Skeletal muscle tissue (tissue), 3 donors: ENCODE measurements at regions not wholly inside any gene's neighbourhood (a gene's known extent, or its start where the extent isn't known, plus 50 kb on each side); places are given as distances from the start of the nearest gene placed in this dataset.

Experiments
- H3K27ac ChIP-seq: one replicate; pipeline ENCODE4 v1.7.0; 2013; ENCODE audit warnings: mild to moderate bottlenecking, low read depth, low read length, inconsistent platforms
- H3K27me3 ChIP-seq, 3 donors: one replicate each; pipeline ENCODE4 v1.7.0; 2013; ENCODE audit warnings: low read length in 3 of 3; ENCODE audit not compliant: control insufficient read depth in 3 of 3, insufficient read depth in 3 of 3
- H3K36me3 ChIP-seq, 3 donors: one replicate each; pipeline ENCODE4 v1.7.0; 2013; ENCODE audit warnings: low read length in 3 of 3; ENCODE audit not compliant: control insufficient read depth in 3 of 3, insufficient read depth in 3 of 3
- H3K4me1 ChIP-seq, 3 donors: one replicate each; pipeline ENCODE4 v1.7.0; 2013; ENCODE audit warnings: low read length in 3 of 3, mild to moderate bottlenecking in 3 of 3; ENCODE audit not compliant: control insufficient read depth in 3 of 3, insufficient read depth in 3 of 3
- H3K4me3 ChIP-seq, 3 donors: one replicate each; pipeline ENCODE4 v1.7.0; 2013; ENCODE audit warnings: low read length in 3 of 3
- H3K9ac ChIP-seq, 3 donors: one replicate each; pipeline ENCODE4 v1.7.0; 2013; ENCODE audit warnings: low read length in 3 of 3, mild to moderate bottlenecking in 3 of 3, moderate library complexity in 2 of 3, low read depth in 1 of 3
- H3K9me3 ChIP-seq, 3 donors: one replicate each; pipeline ENCODE4 v1.7.0; 2013; ENCODE audit warnings: low read length in 3 of 3; ENCODE audit not compliant: control insufficient read depth in 3 of 3
- donor health status: Osteomylitis.

- Histone ChIP-seq H3K27ac (no peak overlapping the region), H3K4me3 (no peak overlapping the region), H3K4me1 (no peaks in the 10 kb centered on the region), H3K27me3 (peaks cover 0 to 6% (median 0%) of the 10 kb centered on the region in 3 donors), H3K36me3 (no peaks in the 10 kb centered on the region), H3K9ac (no peak overlapping the region), H3K9me3 (no peaks in the 10 kb centered on the region)
Measured at GRCh38 chr11:129620237-129621104, 195.2 kb upstream of the TMEM45B start.

GRCh38 chr11:129625930-129626329, 189.7 kb upstream of the TMEM45B start:
- no peaks in the 10 kb centered on the region for H3K27me3 ChIP-seq
- H3K9ac ChIP-seq: no peak overlapping the region
- no peak overlapping the region for H3K27ac ChIP-seq
- H3K36me3 ChIP-seq: no peaks in the 10 kb centered on the region
- no peak overlapping the region for H3K4me3 ChIP-seq
- no peaks in the 10 kb centered on the region for H3K9me3 ChIP-seq
- no peaks in the 10 kb centered on the region for H3K4me1 ChIP-seq

- H3K4me3 ChIP-seq: no peak overlapping the region
Measured at GRCh38 chr11:129631201-129631600, 184.4 kb upstream of the TMEM45B start.

GRCh38 chr11:129636926-129637325, 178.7 kb upstream of the TMEM45B start:
- no peak overlapping the region for H3K4me3 ChIP-seq
- H3K27ac ChIP-seq: no peak overlapping the region
- no peak overlapping the region for H3K9ac ChIP-seq
- H3K9me3 ChIP-seq: no peaks in the 10 kb centered on the region
- no peaks in the 10 kb centered on the region for H3K27me3 ChIP-seq
- H3K4me1 ChIP-seq: no peaks in the 10 kb centered on the region
- H3K36me3 ChIP-seq: no peaks in the 10 kb centered on the region

More at GRCh38 chr11:129631201-129631600, 184.4 kb upstream of the TMEM45B start:
- no peaks in the 10 kb centered on the region for H3K36me3 ChIP-seq
- H3K4me1 ChIP-seq: no peaks in the 10 kb centered on the region
- H3K27ac ChIP-seq: no peak overlapping the region
- no peak overlapping the region for H3K9ac ChIP-seq
- H3K9me3 ChIP-seq: no peaks in the 10 kb centered on the region
- no peaks in the 10 kb centered on the region for H3K27me3 ChIP-seq

GRCh38 chr11:129637473-129637872, 178.2 kb upstream of the TMEM45B start:
- Histone ChIP-seq H3K27ac (no peak overlapping the region), H3K4me3 (no peak overlapping the region), H3K27me3 (no peaks in the 10 kb centered on the region), H3K36me3 (no peaks in the 10 kb centered on the region), H3K9me3 (no peaks in the 10 kb centered on the region), H3K9ac (no peak overlapping the region), H3K4me1 (no peaks in the 10 kb centered on the region)

- no peaks in the 10 kb centered on the region for H3K27me3 ChIP-seq
- H3K9ac ChIP-seq: no peak overlapping the region
- no peaks in the 10 kb centered on the region for H3K36me3 ChIP-seq
Measured at GRCh38 chr11:129637983-129638776, 177.5 kb upstream of the TMEM45B start.

GRCh38 chr11:129639300-129639699, 176.3 kb upstream of the TMEM45B start:
- no peak overlapping the region for H3K27ac ChIP-seq
- no peak overlapping the region for H3K4me3 ChIP-seq
- H3K4me1 ChIP-seq: no peaks in the 10 kb centered on the region

More at GRCh38 chr11:129637983-129638776, 177.5 kb upstream of the TMEM45B start:
- no peaks in the 10 kb centered on the region for H3K4me1 ChIP-seq
- peaks cover 0 to 2% (median 0%) of the 10 kb centered on the region in 3 donors for H3K9me3 ChIP-seq
- no peak overlapping the region for H3K4me3 ChIP-seq
- H3K27ac ChIP-seq: no peak overlapping the region

GRCh38 chr11:129640671-129641070, 175.0 kb upstream of the TMEM45B start:
- no peak overlapping the region for H3K27ac ChIP-seq
- H3K4me3 ChIP-seq: no peak overlapping the region
- H3K4me1 ChIP-seq: no peaks in the 10 kb centered on the region
- no peaks in the 10 kb centered on the region for H3K36me3 ChIP-seq
- H3K9me3 ChIP-seq: peaks cover 0 to 3% (median 0%) of the 10 kb centered on the region in 3 donors
- H3K27me3 ChIP-seq: no peaks in the 10 kb centered on the region
- no peak overlapping the region for H3K9ac ChIP-seq

More at GRCh38 chr11:129639300-129639699, 176.3 kb upstream of the TMEM45B start:
- Histone ChIP-seq H3K9me3 (peaks cover 0 to 3% (median 0%) of the 10 kb centered on the region in 3 donors), H3K9ac (no peak overlapping the region), H3K27me3 (no peaks in the 10 kb centered on the region), H3K36me3 (no peaks in the 10 kb centered on the region)

GRCh38 chr11:129643031-129643721, 172.5 kb upstream of the TMEM45B start:
- Histone ChIP-seq H3K9me3 (peaks cover 0 to 3% (median 0%) of the 10 kb centered on the region in 3 donors), H3K9ac (no peak overlapping the region), H3K4me3 (no peak overlapping the region), H3K27ac (no peak overlapping the region), H3K36me3 (no peaks in the 10 kb centered on the region), H3K4me1 (no peaks in the 10 kb centered on the region), H3K27me3 (no peaks in the 10 kb centered on the region)
